Activated CD4-positive, CD25-positive, alpha-beta regulatory T cell treated with anti-CD3 and anti-CD28 coated beads, Interleukin-2, amount 50 U/mL, for 16 hours (primary cell): ENCODE measurements at regions not wholly inside any gene's neighbourhood (a gene's known extent, or its start where the extent isn't known, plus 50 kb on each side); places are given as distances from the start of the nearest gene placed in this dataset.
"Not testable (repeated sequence)": the region's sequence is repeated elsewhere in the genome, so short reads cannot be mapped to it uniquely, and the experiment has no call there.

Source experiments
- DNase-seq: peaks from one replicate; pipeline ENCODE4 v3.0.0-alpha.2; 2020; ENCODE audit warnings: low read depth, low spot score

- no peak for DNase-seq
These were observed 235.1 kb upstream of the AUTS2 start for GRCh38 chr7:69363136-69363535.

GRCh38 chr7:69364813-69365643 is 233.2 kb upstream of the AUTS2 start:
- no peak for DNase-seq

- no peak for DNase-seq
These were observed 232.6 kb upstream of the AUTS2 start for GRCh38 chr7:69365651-69366192.

GRCh38 chr7:69367780-69368179 is 230.5 kb upstream of the AUTS2 start:
- no peak for DNase-seq

- DNase-seq = no peak
These were observed 224.9 kb upstream of the AUTS2 start for GRCh38 chr7:69373171-69374043.

GRCh38 chr7:69374044-69374425 is 224.2 kb upstream of the AUTS2 start:
- no peak for DNase-seq

- no peak for DNase-seq
These were observed 221.1 kb upstream of the AUTS2 start for GRCh38 chr7:69377191-69377590.

- DNase-seq = no peak
These were observed 209.7 kb upstream of the AUTS2 start for GRCh38 chr7:69388452-69389137.

GRCh38 chr7:69389216-69389615 is 209.1 kb upstream of the AUTS2 start:
- DNase-seq = no peak

- DNase-seq = not testable (repeated sequence)
These were observed 204.4 kb upstream of the AUTS2 start for GRCh38 chr7:69393912-69394311.

GRCh38 chr7:69395061-69395714 is 203.1 kb upstream of the AUTS2 start:
- no peak for DNase-seq

GRCh38 chr7:69398986-69399385 is 199.3 kb upstream of the AUTS2 start:
- no peak for DNase-seq

GRCh38 chr7:69399401-69399800 is 198.9 kb upstream of the AUTS2 start:
- no peak for DNase-seq

GRCh38 chr7:69402696-69403095 is 195.6 kb upstream of the AUTS2 start:
- DNase-seq = no peak

- DNase-seq = no peak
These were observed 195.1 kb upstream of the AUTS2 start for GRCh38 chr7:69403169-69403568.

- DNase-seq = no peak
These were observed 187.3 kb upstream of the AUTS2 start for GRCh38 chr7:69411018-69411417.

GRCh38 chr7:69411466-69411865 is 186.8 kb upstream of the AUTS2 start:
- no peak for DNase-seq

- no peak for DNase-seq
These were observed 185.7 kb upstream of the AUTS2 start for GRCh38 chr7:69412331-69413146.

GRCh38 chr7:69414555-69414954 is 183.7 kb upstream of the AUTS2 start:
- DNase-seq = no peak

GRCh38 chr7:69418869-69419670 is 179.2 kb upstream of the AUTS2 start:
- no peak for DNase-seq
